Adrenal gland (tissue), 5 donors: ENCODE measurements at regions not wholly inside any gene's neighbourhood (a gene's known extent, or its start where the extent isn't known, plus 50 kb on each side); places are given as distances from the start of the nearest gene placed in this dataset.

Experiments
- CTCF ChIP-seq, 6 experiments: fragments of 450-650 bp in 4 of 6; fragments of 200-600 bp in 2 of 6; sonication (generic) in 1 of 6; IDR thresholded peaks; 1 replicate in 5 of 6; 2 replicates in 1 of 6; pipeline versions ENCODE4 v1.5.1 to v1.8.0; 2016 to 2021; ENCODE audit warnings: antibody characterized with exemption in 6 of 6, mild to moderate bottlenecking in 2 of 6, moderate library complexity in 1 of 6
- POLR2A ChIP-seq, 2 donors: fragments of 450-650 bp; IDR thresholded peaks; one replicate each; pipeline ENCODE4 v1.6.1; 2017; ENCODE audit warnings: antibody characterized with exemption in 2 of 2, mild to moderate bottlenecking in 2 of 2, moderate library complexity in 1 of 2
- donor health status: DM: no; HTN: no; CAD: no.

- TF ChIP-seq CTCF (IDR thresholded peaks at IDR 0.05) = no peak
- no peak for TF ChIP-seq POLR2A (IDR thresholded peaks at IDR 0.05)
Measured at GRCh38 chr7:156558198-156558597, 82.4 kb upstream of the RNF32 start.
